PFSK-1 (cell line): ENCODE measurements at regions not wholly inside any gene's neighbourhood (a gene's known extent, or its start where the extent isn't known, plus 50 kb on each side); places are given as distances from the start of the nearest gene placed in this dataset.

Experiments used
- FOXP2 ChIP-seq: optimal IDR thresholded peaks from 2 replicates; pipeline ENCODE3; 2011; ENCODE audit warnings: borderline replicate concordance, control low read depth, inconsistent platforms; ENCODE audit not compliant: insufficient read depth; ENCODE audit errors: extremely low read length, extremely low read depth
- POLR2AphosphoS5 ChIP-seq: IDR thresholded peaks from 2 replicates; pipeline ENCODE4 v1.6.1; 2012; ENCODE audit warnings: low read depth, mild to moderate bottlenecking, control low read depth, low read length, moderate library complexity
- REST ChIP-seq, 2 experiments: IDR thresholded peaks; 2 replicates each; pipeline versions ENCODE4 v1.6.1 to v1.8.0; 2011 to 2012; ENCODE audit warnings: low read depth in 2 of 2, low read length in 2 of 2, control low read depth in 1 of 2, inconsistent platforms in 1 of 2, mild to moderate bottlenecking in 1 of 2, moderate library complexity in 1 of 2; ENCODE audit not compliant: insufficient read depth in 1 of 2
- SIN3A ChIP-seq: IDR thresholded peaks from 2 replicates; pipeline ENCODE4 v1.6.1; 2012; ENCODE audit warnings: mild to moderate bottlenecking, low read length, moderate library complexity, borderline replicate concordance; ENCODE audit not compliant: insufficient read depth
- TAF1 ChIP-seq: IDR thresholded peaks from 2 replicates; pipeline ENCODE4 v1.6.1; 2012; ENCODE audit warnings: low read length, control low read depth, borderline replicate concordance; ENCODE audit not compliant: insufficient read depth

- TF ChIP-seq SIN3A (no peak), TAF1 (no peak), REST (IDR thresholded peaks at IDR 0.05; ENCODE audit: insufficient read depth in 1 of 2, low read depth in 2 of 2, low read length in 2 of 2) (no peak), POLR2AphosphoS5 (no peak), FOXP2 (no peak)
These were observed 303.4 kb downstream of the IRS1 start for GRCh38 chr2:226496273-226496550.

- TF ChIP-seq TAF1 (no peak), REST (IDR thresholded peaks at IDR 0.05; ENCODE audit: insufficient read depth in 1 of 2, low read depth in 2 of 2, low read length in 2 of 2) (no peak), SIN3A (no peak), FOXP2 (no peak), POLR2AphosphoS5 (no peak)
These were observed 304.0 kb downstream of the IRS1 start for GRCh38 chr2:226495466-226496272.

- TF ChIP-seq TAF1 (no peak), SIN3A (no peak), REST (IDR thresholded peaks at IDR 0.05; ENCODE audit: insufficient read depth in 1 of 2, low read depth in 2 of 2, low read length in 2 of 2) (no peak), POLR2AphosphoS5 (no peak), FOXP2 (no peak)
These were observed 308.5 kb downstream of the IRS1 start for GRCh38 chr2:226491112-226491511.

GRCh38 chr2:226489775-226490541, 309.7 kb downstream of the IRS1 start:
- TF ChIP-seq REST (IDR thresholded peaks at IDR 0.05; ENCODE audit: insufficient read depth in 1 of 2, low read depth in 2 of 2, low read length in 2 of 2), result no peak

- no peak for TF ChIP-seq REST (IDR thresholded peaks at IDR 0.05; ENCODE audit: insufficient read depth in 1 of 2, low read depth in 2 of 2, low read length in 2 of 2)
- no peak for TF ChIP-seq FOXP2
- no peak for TF ChIP-seq SIN3A
- TF ChIP-seq TAF1, result no peak
- TF ChIP-seq POLR2AphosphoS5, result no peak
These were observed 311.6 kb downstream of the IRS1 start for GRCh38 chr2:226488034-226488433.
